GM23338 (cell line): ENCODE measurements at regions not wholly inside any gene's neighbourhood (a gene's known extent, or its start where the extent isn't known, plus 50 kb on each side); places are given as distances from the start of the nearest gene placed in this dataset.

ENCODE experiments used
- ATAC-seq: fragments of 200-7000 bp; cut with Tn5 transposase; 3 replicates; pipeline ENCODE4 v1.9.1; 2020
- DNase-seq: peaks from one replicate; pipeline ENCODE4 v3.0.0-alpha.2; 2015; ENCODE audit warnings: low spot score
- H2AFZ ChIP-seq: fragments of 200-600 bp; sonication (generic); 2 replicates; pipeline ENCODE4 v1.8.0; 2016; ENCODE audit warnings: antibody characterized with exemption, mild to moderate bottlenecking, moderate library complexity
- H3F3A ChIP-seq: fragments of 200-600 bp; sonication (generic); replicated peaks from 2 replicates; pipeline ENCODE4 v1.8.0; 2017; ENCODE audit warnings: antibody characterized with exemption, mixed run types, low read depth
- H3K27ac ChIP-seq: fragments of 200-600 bp; sonication (generic); 2 replicates; pipeline ENCODE4 v1.6.1; 2016; ENCODE audit warnings: low read depth
- H3K27me3 ChIP-seq: fragments of 200-600 bp; sonication (generic); 2 replicates; pipeline ENCODE4 v1.8.0; 2016; ENCODE audit warnings: mild to moderate bottlenecking, mixed run types, moderate library complexity; ENCODE audit not compliant: insufficient read depth
- H3K36me3 ChIP-seq: fragments of 200-600 bp; sonication (generic); 2 replicates; pipeline ENCODE4 v1.8.0; 2016; ENCODE audit warnings: mild to moderate bottlenecking; ENCODE audit not compliant: insufficient read depth
- H3K4me1 ChIP-seq: fragments of 200-600 bp; sonication (generic); 2 replicates; pipeline ENCODE4 v1.8.0; 2016; ENCODE audit warnings: mild to moderate bottlenecking, moderate library complexity; ENCODE audit not compliant: insufficient read depth
- H3K4me2 ChIP-seq: fragments of 200-600 bp; sonication (generic); 2 replicates; pipeline ENCODE4 v1.7.1; 2017; ENCODE audit warnings: mixed run types
- H3K4me3 ChIP-seq: fragments of 200-600 bp; sonication (generic); 2 replicates; pipeline ENCODE4 v1.6.1; 2016; ENCODE audit warnings: mixed run types
- H3K79me2 ChIP-seq: fragments of 200-600 bp; sonication (generic); replicated peaks from 2 replicates; pipeline ENCODE4 v1.8.0; 2017; ENCODE audit warnings: mild to moderate bottlenecking; ENCODE audit not compliant: insufficient read depth
- H3K9me2 ChIP-seq: fragments of 200-600 bp; sonication (generic); 2 replicates; pipeline ENCODE4 v1.8.0; 2017; ENCODE audit not compliant: insufficient read depth
- H4K20me1 ChIP-seq: fragments of 200-600 bp; sonication (generic); replicated peaks from 2 replicates; pipeline ENCODE4 v1.8.0; 2017; ENCODE audit warnings: mild to moderate bottlenecking; ENCODE audit not compliant: insufficient read depth
- H3K27ac Mint-ChIP-seq: 2 replicates; pipeline ENCODE4 v1.8.0; 2020; ENCODE audit warnings: inconsistent platforms, mild to moderate bottlenecking, moderate library complexity, mixed read lengths
- H3K27me3 Mint-ChIP-seq: 3 replicates; pipeline ENCODE4 v1.8.0; 2022; ENCODE audit warnings: low read depth, mild to moderate bottlenecking, moderate library complexity, mixed read lengths, inconsistent platforms; ENCODE audit not compliant: insufficient read depth, poor library complexity
- H3K36me3 Mint-ChIP-seq: 3 replicates; pipeline ENCODE4 v1.8.0; 2021; ENCODE audit warnings: low read depth, mild to moderate bottlenecking, inconsistent platforms, moderate library complexity, mixed read lengths
- H3K4me1 Mint-ChIP-seq: 3 replicates; pipeline ENCODE4 v1.8.0; 2020; ENCODE audit warnings: mild to moderate bottlenecking, inconsistent platforms, mixed read lengths
- H3K4me3 Mint-ChIP-seq: 3 replicates; pipeline ENCODE4 v1.8.0; 2021; ENCODE audit warnings: moderate library complexity, mild to moderate bottlenecking, inconsistent platforms, mixed read lengths
- H3K9me3 Mint-ChIP-seq: 3 replicates; pipeline ENCODE4 v1.8.0; 2020; ENCODE audit warnings: moderate library complexity, mild to moderate bottlenecking, inconsistent platforms, mixed read lengths
- POLR2AphosphoS5 ChIP-seq: IDR thresholded peaks from 2 replicates; pipeline ENCODE4 v1.6.1; 2016; ENCODE audit warnings: antibody characterized with exemption, low read depth
- TF ChIP-seq, protein P1 (sequence below): fragments of 250-450 bp; sonication (Bioruptor Pico); IDR thresholded peaks from 2 replicates; pipeline ENCODE4 v1.5.0; 2020; ENCODE audit warnings: mild to moderate bottlenecking, moderate library complexity

DNA sequence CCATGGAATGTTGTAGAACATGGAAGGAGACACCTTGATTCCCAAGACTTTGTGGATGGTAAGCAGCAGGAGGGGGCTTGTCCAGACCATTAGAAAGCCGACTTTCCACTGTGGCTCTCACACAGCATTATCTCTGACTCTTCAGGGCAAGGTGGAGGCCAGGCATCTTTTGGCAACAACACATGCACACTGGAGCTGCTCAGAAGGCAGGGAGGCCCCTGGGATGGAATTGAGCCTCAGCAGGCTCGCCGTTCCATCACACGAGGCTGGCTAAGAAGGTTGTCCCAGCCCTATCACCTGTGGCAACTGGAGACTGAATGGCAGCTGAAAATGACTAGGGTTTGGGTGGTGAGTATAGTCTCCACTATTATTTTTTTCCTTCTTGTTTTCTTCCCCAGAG is 76.3 kb upstream of the TMEM45B start:
- Histone ChIP-seq H3K4me1 (no peaks in the 10 kb centered on the region; the same call in 1 of the 2 replicates), H3F3A (no peaks in the 10 kb centered on the region), H3K9me2 (no peaks in the 10 kb centered on the region), H3K27ac (no peak overlapping the region), H3K36me3 (no peaks in the 10 kb centered on the region), H3K4me2 (no peak overlapping the region), H3K27me3 (no peaks in the 10 kb centered on the region), H3K4me3 (no peak overlapping the region), H2AFZ (peak overlapping the region; percentile 23; the same call in 1 of the 2 replicates), H3K79me2 (no peaks in the 10 kb centered on the region), H4K20me1 (no peaks in the 10 kb centered on the region)
- H3K9me3 Mint-ChIP-seq: no peaks in the 10 kb centered on the region; the same call in 2 of the 3 replicates
- no peak overlapping the region for H3K4me3 Mint-ChIP-seq
- H3K36me3 Mint-ChIP-seq: no peaks in the 10 kb centered on the region
- TF ChIP-seq POLR2AphosphoS5: no peak
- H3K4me1 Mint-ChIP-seq: no peaks in the 10 kb centered on the region
- H3K27ac Mint-ChIP-seq: no peak overlapping the region
- peaks cover 5% of the 10 kb centered on the region for H3K27me3 Mint-ChIP-seq
- ATAC-seq (no peak), DNase-seq (no peak)

DNA sequence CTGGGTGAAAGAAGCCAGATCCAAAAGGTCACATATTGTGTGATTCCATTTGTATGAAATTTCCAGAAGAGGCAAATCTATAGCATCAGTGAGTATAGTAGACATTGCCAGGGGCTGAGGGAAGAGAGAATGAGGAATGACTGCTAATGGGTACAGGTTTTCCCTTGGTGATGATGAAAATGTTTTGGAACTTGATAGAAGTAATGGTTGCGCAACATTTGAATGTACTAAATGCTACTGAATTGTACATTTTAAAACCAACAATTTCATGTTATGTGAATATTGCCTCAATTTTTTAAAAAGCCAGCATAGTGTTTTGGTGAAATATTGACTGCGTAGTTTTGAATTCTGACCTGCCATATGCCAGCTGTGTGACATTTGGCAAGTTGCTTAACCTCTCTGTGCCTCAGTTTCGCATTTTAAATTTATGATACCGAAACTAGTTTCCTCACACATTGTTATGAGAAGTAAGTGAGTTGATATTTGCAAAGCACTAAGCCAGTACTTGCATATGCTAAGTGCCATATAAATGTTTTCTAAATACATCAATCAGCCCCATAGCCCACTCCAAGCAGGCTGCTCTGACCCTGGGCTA is 75.4 kb upstream of the TMEM45B start:
- Histone ChIP-seq H3K79me2 (no peaks in the 10 kb centered on the region), H3K4me2 (no peak overlapping the region), H3K4me1 (no peaks in the 10 kb centered on the region; the same call in 1 of the 2 replicates), H3K27ac (no peak overlapping the region), H3K9me2 (no peaks in the 10 kb centered on the region), H3K36me3 (no peaks in the 10 kb centered on the region), H3K4me3 (no peak overlapping the region), H3F3A (no peaks in the 10 kb centered on the region), H2AFZ (no peak overlapping the region), H3K27me3 (no peaks in the 10 kb centered on the region), H4K20me1 (no peaks in the 10 kb centered on the region)
- TF ChIP-seq, protein P1, sequence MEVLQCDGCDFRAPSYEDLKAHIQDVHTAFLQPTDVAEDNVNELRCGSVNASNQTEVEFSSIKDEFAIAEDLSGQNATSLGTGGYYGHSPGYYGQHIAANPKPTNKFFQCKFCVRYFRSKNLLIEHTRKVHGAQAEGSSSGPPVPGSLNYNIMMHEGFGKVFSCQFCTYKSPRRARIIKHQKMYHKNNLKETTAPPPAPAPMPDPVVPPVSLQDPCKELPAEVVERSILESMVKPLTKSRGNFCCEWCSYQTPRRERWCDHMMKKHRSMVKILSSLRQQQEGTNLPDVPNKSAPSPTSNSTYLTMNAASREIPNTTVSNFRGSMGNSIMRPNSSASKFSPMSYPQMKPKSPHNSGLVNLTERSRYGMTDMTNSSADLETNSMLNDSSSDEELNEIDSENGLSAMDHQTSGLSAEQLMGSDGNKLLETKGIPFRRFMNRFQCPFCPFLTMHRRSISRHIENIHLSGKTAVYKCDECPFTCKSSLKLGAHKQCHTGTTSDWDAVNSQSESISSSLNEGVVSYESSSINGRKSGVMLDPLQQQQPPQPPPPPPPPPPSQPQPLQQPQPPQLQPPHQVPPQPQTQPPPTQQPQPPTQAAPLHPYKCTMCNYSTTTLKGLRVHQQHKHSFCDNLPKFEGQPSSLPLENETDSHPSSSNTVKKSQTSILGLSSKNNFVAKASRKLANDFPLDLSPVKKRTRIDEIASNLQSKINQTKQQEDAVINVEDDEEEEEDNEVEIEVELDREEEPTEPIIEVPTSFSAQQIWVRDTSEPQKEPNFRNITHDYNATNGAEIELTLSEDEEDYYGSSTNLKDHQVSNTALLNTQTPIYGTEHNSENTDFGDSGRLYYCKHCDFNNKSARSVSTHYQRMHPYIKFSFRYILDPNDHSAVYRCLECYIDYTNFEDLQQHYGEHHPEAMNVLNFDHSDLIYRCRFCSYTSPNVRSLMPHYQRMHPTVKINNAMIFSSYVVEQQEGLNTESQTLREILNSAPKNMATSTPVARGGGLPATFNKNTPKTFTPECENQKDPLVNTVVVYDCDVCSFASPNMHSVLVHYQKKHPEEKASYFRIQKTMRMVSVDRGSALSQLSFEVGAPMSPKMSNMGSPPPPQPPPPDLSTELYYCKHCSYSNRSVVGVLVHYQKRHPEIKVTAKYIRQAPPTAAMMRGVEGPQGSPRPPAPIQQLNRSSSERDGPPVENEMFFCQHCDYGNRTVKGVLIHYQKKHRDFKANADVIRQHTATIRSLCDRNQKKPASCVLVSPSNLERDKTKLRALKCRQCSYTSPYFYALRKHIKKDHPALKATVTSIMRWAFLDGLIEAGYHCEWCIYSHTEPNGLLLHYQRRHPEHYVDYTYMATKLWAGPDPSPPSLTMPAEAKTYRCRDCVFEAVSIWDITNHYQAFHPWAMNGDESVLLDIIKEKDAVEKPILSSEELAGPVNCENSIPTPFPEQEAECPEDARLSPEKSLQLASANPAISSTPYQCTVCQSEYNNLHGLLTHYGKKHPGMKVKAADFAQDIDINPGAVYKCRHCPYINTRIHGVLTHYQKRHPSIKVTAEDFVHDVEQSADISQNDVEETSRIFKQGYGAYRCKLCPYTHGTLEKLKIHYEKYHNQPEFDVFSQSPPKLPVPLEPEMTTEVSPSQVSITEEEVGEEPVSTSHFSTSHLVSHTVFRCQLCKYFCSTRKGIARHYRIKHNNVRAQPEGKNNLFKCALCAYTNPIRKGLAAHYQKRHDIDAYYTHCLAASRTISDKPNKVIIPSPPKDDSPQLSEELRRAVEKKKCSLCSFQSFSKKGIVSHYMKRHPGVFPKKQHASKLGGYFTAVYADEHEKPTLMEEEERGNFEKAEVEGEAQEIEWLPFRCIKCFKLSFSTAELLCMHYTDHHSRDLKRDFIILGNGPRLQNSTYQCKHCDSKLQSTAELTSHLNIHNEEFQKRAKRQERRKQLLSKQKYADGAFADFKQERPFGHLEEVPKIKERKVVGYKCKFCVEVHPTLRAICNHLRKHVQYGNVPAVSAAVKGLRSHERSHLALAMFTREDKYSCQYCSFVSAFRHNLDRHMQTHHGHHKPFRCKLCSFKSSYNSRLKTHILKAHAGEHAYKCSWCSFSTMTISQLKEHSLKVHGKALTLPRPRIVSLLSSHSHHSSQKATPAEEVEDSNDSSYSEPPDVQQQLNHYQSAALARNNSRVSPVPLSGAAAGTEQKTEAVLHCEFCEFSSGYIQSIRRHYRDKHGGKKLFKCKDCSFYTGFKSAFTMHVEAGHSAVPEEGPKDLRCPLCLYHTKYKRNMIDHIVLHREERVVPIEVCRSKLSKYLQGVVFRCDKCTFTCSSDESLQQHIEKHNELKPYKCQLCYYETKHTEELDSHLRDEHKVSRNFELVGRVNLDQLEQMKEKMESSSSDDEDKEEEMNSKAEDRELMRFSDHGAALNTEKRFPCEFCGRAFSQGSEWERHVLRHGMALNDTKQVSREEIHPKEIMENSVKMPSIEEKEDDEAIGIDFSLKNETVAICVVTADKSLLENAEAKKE (CRISPR knock-in tag): no peak
- H3K27me3 Mint-ChIP-seq: peaks cover 5% of the 10 kb centered on the region
- no peak overlapping the region for H3K4me3 Mint-ChIP-seq
- no peak overlapping the region for H3K27ac Mint-ChIP-seq
- no peaks in the 10 kb centered on the region for H3K4me1 Mint-ChIP-seq
- DNase-seq (no peak), ATAC-seq (no peak)
- H3K9me3 Mint-ChIP-seq: no peaks in the 10 kb centered on the region; the same call in 2 of the 3 replicates
- H3K36me3 Mint-ChIP-seq: no peaks in the 10 kb centered on the region
